ENCODE measurements at regions not wholly inside any gene's neighbourhood (a gene's known extent, or its start where the extent isn't known, plus 50 kb on each side); places are given as distances from the start of the nearest gene placed in this dataset.

DNA sequence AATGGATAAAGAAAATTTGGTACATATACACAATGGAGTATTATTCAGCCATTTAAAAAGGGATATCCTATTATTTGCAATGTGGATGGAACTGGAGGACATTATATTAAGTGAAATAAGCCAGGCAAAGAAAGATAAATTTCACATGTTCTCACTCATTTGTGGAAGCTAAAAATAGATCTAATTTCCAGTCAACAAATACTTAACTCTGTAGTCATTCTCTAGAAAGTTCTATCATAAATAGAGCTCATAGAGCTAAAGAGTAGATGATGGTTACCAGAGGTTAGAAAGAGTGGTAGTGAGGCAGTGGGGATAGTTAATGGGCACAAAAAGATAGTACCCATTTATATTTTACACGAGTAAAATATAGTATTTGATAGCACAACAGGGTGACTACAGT is 104.2 kb upstream of the SLC13A1 start:
- Histone ChIP-seq H3K4me2 (no peak overlapping the region), H3K9me3 (replicated peaks in 1 of 11) (no peaks in the 10 kb centered on the region), H3K27ac (no peak overlapping the region), H3K36me3 (no peaks in the 10 kb centered on the region), H3K27me3 (no peaks in the 10 kb centered on the region), H3K9ac (no peak overlapping the region), H4K20me1 (no peaks in the 10 kb centered on the region), H3K4me3 (no peak overlapping the region), H3K4me1 (peaks cover 0 to 6% (median 0%) of the 10 kb centered on the region in 10 experiments; a peak in 5 of 20 replicates)
- no peak for TF ChIP-seq Cebpa-rat (IDR thresholded peaks at IDR 0.05)

DNA sequence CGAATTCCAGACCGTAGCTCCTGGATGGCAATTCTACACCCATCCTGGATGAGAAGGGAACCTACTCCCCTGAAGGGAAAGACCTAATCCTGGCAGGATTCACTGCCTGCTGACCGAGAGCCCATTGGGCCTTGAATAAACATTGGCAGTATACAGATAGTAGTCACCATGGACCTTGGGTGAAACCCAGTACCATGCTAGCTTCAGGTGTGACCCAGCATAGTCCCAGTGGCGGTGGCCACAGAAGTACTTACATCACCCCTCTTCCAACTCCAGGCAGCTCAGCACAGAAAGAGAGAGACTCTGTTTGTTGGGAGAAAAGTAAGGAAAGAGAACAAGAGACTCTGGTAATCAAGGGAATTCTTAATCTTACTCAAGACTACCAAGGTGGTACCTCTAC is 97.2 kb upstream of the SLC13A1 start:
- Histone ChIP-seq H3K4me1 (no peaks in the 10 kb centered on the region), H3K27me3 (no peaks in the 10 kb centered on the region), H3K36me3 (no peaks in the 10 kb centered on the region), H3K9ac (no peak overlapping the region), H3K9me3 (replicated peaks in 1 of 11) (no peaks in the 10 kb centered on the region), H3K4me2 (no peak overlapping the region), H4K20me1 (no peaks in the 10 kb centered on the region), H3K27ac (no peak overlapping the region), H3K4me3 (no peak overlapping the region)
- no peak for TF ChIP-seq Cebpa-rat (IDR thresholded peaks at IDR 0.05)

DNA sequence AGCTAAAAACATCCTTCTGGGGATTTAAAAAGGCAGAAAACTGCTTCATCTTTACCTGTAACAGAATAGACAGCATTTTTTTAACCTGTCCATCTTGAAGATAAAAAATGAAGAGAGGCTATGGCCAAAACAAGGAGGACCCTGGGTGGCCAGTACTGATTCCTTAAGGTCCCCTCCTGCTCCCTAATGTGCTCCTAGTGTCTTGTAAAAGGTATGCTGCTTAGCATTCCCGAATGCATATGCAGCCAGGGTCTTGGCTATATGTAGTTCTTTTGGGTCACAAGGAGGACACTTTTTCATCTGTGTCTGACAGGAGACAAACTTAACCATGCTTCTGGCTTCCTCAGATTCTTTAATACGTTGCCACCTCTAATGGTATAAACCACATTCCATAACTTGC is 93.9 kb upstream of the SLC13A1 start:
- Histone ChIP-seq H3K4me2 (no peak overlapping the region), H3K9ac (no peak overlapping the region), H3K9me3 (replicated peaks in 1 of 11) (no peaks in the 10 kb centered on the region), H3K4me1 (no peaks in the 10 kb centered on the region), H3K36me3 (no peaks in the 10 kb centered on the region), H3K4me3 (no peak overlapping the region), H3K27me3 (no peaks in the 10 kb centered on the region), H3K27ac (no peak overlapping the region), H4K20me1 (no peaks in the 10 kb centered on the region)
- TF ChIP-seq Cebpa-rat (IDR thresholded peaks at IDR 0.05): no peak

DNA sequence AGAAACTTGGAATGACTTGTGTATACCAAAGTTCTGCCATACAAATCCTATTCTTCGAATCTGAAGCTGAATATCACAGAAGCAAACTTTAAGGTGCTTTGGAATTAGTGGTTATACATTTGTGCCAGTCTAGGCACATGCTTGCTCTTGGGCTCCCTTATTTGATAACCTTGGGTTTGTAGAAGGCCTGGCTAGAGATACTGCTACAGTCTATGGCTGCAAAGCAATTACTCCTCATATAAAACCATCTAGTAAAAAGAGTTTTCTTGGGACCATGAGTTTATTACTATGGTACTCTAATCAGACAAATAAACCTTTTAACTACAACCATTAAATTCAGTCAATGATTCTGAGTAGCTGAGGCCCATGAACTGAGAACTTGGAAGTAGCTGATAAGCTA is 92.5 kb upstream of the SLC13A1 start:
- TF ChIP-seq Cebpa-rat (IDR thresholded peaks at IDR 0.05): no peak
- Histone ChIP-seq H3K4me1 (no peaks in the 10 kb centered on the region), H3K36me3 (no peaks in the 10 kb centered on the region), H3K4me2 (no peak overlapping the region), H4K20me1 (no peaks in the 10 kb centered on the region), H3K4me3 (no peak overlapping the region), H3K9me3 (replicated peaks in 1 of 11) (no peaks in the 10 kb centered on the region), H3K9ac (no peak overlapping the region), H3K27ac (no peak overlapping the region), H3K27me3 (no peaks in the 10 kb centered on the region)

DNA sequence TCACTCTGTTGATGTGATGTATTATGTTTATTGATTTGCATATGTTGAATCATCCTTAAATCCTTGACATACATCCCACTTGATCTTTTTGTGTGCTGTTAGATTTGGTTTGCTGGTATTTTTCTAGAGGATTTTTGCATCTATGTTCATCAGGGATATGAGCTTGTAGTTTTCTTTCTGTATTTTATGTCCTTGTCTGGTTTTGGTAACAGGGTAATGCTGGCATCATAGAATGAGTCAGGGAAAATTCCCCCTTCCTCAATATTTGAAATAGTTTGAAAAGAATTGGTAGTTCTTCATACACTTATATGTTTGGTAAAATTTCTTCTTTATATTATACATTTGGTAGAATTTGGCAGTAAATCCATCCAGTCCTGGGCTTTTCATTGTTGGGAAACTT is 89.4 kb upstream of the SLC13A1 start:
- Histone ChIP-seq H3K4me3 (no peak overlapping the region), H3K4me1 (no peaks in the 10 kb centered on the region), H3K9ac (no peak overlapping the region), H4K20me1 (no peaks in the 10 kb centered on the region), H3K9me3 (replicated peaks in 1 of 11) (no peaks in the 10 kb centered on the region), H3K4me2 (no peak overlapping the region), H3K27ac (no peak overlapping the region), H3K36me3 (no peaks in the 10 kb centered on the region), H3K27me3 (no peaks in the 10 kb centered on the region)
- TF ChIP-seq Cebpa-rat (IDR thresholded peaks at IDR 0.05): no peak

DNA sequence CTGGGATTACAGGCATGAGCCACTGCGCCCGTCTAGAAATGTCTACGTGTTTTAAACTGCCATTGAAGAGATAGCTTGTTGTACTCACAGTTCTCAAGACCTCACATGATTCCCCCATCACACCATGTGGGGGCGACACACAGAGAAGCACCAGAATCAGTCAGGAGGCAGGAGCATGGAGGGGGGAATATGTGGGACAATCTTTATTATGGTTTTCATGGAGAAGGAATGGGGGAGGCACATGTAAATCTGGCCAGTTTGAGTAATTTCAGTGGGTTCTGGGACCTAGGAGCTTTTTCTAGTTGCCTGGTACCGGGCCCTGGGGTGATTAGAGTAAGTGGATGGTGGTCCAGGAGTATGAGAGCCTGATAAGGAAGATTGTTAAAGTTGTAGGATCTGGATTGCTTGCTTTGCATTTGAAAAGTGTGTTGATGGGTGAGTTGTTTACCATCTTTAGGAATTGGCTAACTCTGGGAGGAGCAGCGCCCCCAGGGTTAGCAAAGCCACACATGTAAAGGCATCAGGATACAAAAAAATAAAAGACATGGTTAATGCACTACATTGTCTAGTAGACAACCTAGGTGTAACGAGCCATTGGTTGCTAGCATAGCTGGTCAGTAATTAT is 85.4 kb upstream of the SLC13A1 start:
- H3K36me3 ChIP-seq: no peaks in the 10 kb centered on the region
- no peak overlapping the region for H3K9ac ChIP-seq
- no peak overlapping the region for H3K4me2 ChIP-seq
- no peaks in the 10 kb centered on the region for H3K9me3 ChIP-seq (replicated peaks in 1 of 11)
- TF ChIP-seq Cebpa-rat (IDR thresholded peaks at IDR 0.05): no peak
- H3K27ac ChIP-seq: no peak overlapping the region
- H3K27me3 ChIP-seq: no peaks in the 10 kb centered on the region
- H3K4me3 ChIP-seq: no peak overlapping the region
- H4K20me1 ChIP-seq: no peaks in the 10 kb centered on the region
- no peaks in the 10 kb centered on the region for H3K4me1 ChIP-seq

DNA sequence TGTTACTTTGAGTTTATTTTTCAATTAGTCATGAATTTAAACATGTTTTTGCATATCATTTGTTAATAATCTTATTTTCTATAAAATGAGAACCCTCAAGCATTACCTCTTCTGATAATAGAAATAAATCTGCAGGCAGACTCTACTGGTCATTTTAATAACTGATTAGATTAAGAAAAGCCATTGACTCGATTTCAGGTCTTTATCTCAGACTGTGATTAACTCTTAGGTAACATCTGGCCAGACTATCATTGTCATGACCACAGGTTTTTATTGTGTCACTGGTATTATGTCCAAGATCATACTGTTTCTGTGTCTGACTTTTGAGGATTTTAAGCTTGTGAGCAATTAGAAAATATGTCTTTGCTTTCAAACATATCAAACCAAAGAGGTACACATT is 83.6 kb upstream of the SLC13A1 start:
- H3K36me3 ChIP-seq: no peaks in the 10 kb centered on the region
- H3K27ac ChIP-seq: no peak overlapping the region

DNA sequence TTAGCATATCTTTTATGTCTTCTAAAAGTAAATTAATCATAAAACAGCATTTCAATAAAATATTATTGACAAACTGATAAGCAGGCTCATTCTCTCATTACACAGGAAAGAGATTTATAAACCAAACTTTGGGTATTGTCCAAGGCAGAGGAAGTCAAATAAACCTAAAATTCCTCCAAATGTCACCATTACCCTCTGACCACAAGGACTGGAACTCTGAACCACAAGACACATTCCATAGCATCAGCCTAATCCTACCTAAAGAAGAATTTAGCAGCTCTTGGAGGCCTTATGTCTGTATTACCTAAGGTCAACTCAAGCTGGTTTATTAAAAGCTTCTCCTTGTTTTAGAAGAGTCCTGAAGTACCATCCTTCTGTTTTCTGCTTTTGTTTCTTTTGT is 82.4 kb upstream of the SLC13A1 start:
- no peaks in the 10 kb centered on the region for H3K9me3 ChIP-seq (replicated peaks in 1 of 11)
- no peak overlapping the region for H3K9ac ChIP-seq
- no peaks in the 10 kb centered on the region for H4K20me1 ChIP-seq
- no peak overlapping the region for H3K4me2 ChIP-seq
- H3K27me3 ChIP-seq: no peaks in the 10 kb centered on the region
- H3K27ac ChIP-seq: no peak overlapping the region
- no peaks in the 10 kb centered on the region for H3K36me3 ChIP-seq
- H3K4me1 ChIP-seq: no peaks in the 10 kb centered on the region
- no peak overlapping the region for H3K4me3 ChIP-seq
- TF ChIP-seq Cebpa-rat (IDR thresholded peaks at IDR 0.05): no peak

More for the DNA sequence above, 83.6 kb upstream of the SLC13A1 start:
- H3K27me3 ChIP-seq: no peaks in the 10 kb centered on the region
- no peaks in the 10 kb centered on the region for H4K20me1 ChIP-seq
- no peak overlapping the region for H3K4me3 ChIP-seq
- TF ChIP-seq Cebpa-rat (IDR thresholded peaks at IDR 0.05): no peak
- H3K9ac ChIP-seq: no peak overlapping the region
- no peaks in the 10 kb centered on the region for H3K4me1 ChIP-seq
- no peaks in the 10 kb centered on the region for H3K9me3 ChIP-seq (replicated peaks in 1 of 11)
- H3K4me2 ChIP-seq: no peak overlapping the region

DNA sequence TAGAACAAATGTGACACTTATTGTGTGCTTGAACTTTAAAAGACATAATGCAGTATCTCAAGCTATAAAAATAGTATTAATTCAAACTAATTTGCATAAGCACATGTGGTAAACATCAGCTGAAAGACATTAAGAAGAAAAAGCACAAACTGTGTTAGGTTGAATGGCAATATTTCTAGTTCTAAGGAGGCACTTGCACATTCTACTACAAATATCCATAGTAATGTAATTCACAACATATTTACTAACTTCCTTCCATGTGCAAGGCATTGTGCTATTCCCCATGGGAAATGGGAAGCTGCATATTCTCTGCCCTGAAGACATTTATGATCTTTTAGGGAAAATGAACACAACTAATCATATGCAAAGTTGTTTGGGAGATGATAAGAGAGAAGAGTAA is 80.2 kb upstream of the SLC13A1 start:
- no peak overlapping the region for H3K4me2 ChIP-seq
- no peaks in the 10 kb centered on the region for H3K36me3 ChIP-seq
- no peak overlapping the region for H3K27ac ChIP-seq
- H3K9me3 ChIP-seq (replicated peaks in 1 of 11): no peaks in the 10 kb centered on the region
- H3K9ac ChIP-seq: no peak overlapping the region
- TF ChIP-seq Cebpa-rat (IDR thresholded peaks at IDR 0.05): no peak
- no peaks in the 10 kb centered on the region for H4K20me1 ChIP-seq
- H3K27me3 ChIP-seq: no peaks in the 10 kb centered on the region
- no peaks in the 10 kb centered on the region for H3K4me1 ChIP-seq
- no peak overlapping the region for H3K4me3 ChIP-seq

DNA sequence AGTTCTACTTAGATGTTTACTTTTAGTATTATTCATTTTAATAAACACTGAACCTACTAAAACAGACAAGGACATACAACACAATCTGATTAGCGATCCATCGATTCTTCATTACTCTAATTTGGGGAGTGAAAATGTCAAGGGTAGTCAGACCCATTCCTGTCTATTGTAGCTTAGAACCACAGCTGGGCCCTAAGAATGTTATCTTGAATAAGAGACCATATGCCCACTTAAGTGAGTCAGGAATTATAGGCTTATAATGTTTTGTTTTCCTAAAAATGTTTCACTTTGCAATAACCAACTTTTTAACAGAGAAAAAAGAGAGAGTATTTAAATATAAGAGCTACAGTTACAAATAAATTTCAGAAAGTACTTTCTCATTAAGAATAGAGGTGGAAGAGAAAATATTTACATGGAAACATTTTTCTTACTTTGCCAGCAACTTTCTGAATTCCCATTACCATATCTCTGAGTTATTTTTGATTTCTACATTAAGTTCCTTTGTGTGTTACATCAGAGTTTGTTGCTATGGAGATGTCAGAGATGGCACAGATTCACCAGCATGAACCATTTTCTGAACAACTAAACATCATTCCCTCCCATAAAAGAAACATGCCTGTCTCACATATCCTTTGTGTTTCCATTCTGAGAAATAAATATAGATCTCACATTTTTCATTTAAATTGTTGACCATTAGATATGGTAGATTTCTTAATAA is 75.4 kb upstream of the SLC13A1 start:
- no peaks in the 10 kb centered on the region for H3K36me3 ChIP-seq
- H3K4me3 ChIP-seq: no peak overlapping the region
- H3K4me1 ChIP-seq: no peaks in the 10 kb centered on the region
- no peaks in the 10 kb centered on the region for H3K27me3 ChIP-seq
- H3K9ac ChIP-seq: no peak overlapping the region
- H3K27ac ChIP-seq: no peak overlapping the region
- no peak for TF ChIP-seq Cebpa-rat (IDR thresholded peaks at IDR 0.05)
- H3K4me2 ChIP-seq: no peak overlapping the region
- no peaks in the 10 kb centered on the region for H4K20me1 ChIP-seq
- no peaks in the 10 kb centered on the region for H3K9me3 ChIP-seq (replicated peaks in 1 of 11)
